ENCODE measurements at regions not wholly inside any gene's neighbourhood (a gene's known extent, or its start where the extent isn't known, plus 50 kb on each side); places are given as distances from the start of the nearest gene placed in this dataset.

DNA sequence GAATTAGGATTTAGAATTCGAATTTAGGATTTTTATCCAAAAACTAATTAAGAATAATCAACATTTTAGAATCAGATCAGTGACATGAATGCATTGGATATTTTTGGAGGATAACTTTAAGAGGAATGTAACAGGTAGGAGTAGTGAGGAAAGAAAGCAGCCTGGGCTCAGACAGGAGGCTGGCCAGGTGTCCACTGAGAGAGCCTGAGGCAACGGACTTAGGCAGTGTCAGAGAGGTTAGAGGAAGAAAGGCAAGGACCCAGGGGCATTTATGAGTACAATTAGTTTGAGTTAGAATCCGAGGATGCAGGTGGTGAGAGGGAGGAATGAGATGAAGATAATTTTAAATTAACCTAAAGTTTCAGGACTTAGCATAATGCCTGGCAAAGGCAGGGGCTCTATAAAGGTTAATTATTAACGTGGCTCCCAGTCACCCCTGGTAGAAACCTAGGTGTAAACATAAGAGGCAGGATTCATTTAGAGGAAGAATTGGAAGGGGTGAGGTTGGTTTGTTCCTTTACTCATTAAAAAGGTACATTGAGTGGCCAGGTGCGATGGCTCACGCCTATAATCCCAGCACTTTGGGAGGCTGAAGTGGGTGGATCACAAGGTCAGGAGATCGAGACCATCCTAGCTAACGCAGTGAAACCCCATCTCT, 507.1 kb downstream of the TMEM182 start:
- Histone ChIP-seq H3K4me1 (ENCODE audit: control insufficient read depth, insufficient read depth, low read length) (no peaks in the 10 kb centered on the region), H3K27ac (ENCODE audit: low read depth, low read length) (no peak overlapping the region), H3K9ac (ENCODE audit: extremely low read depth, low read length, poor library complexity, severe bottlenecking) (no peak overlapping the region), H3K36me3 (ENCODE audit: control insufficient read depth, insufficient read depth, low read length) (no peaks in the 10 kb centered on the region), H3K4me3 (ENCODE audit: low read length) (no peak overlapping the region), H3K9me3 (ENCODE audit: control insufficient read depth, low read length) (peaks cover 17% of the 10 kb centered on the region), H3K27me3 (ENCODE audit: control insufficient read depth, insufficient read depth, low read length, poor library complexity, severe bottlenecking) (no peaks in the 10 kb centered on the region)
- H3K9me3 Mint-ChIP-seq, result peaks cover 25% of the 10 kb centered on the region
- H3K36me3 Mint-ChIP-seq (ENCODE audit: low read depth), result no peaks in the 10 kb centered on the region
- no peak overlapping the region for H3K4me3 Mint-ChIP-seq
- no peak overlapping the region for H3K27ac Mint-ChIP-seq
- WGBS, 2 experiments (ENCODE audit: insufficient coverage in 1 of 2, insufficient read length in 1 of 2), result 89 to 100% methylated on average over 1 to 5 of the region's 8 CpGs
- H3K4me1 Mint-ChIP-seq, result no peaks in the 10 kb centered on the region
- DNase-seq, result no peak
- TF ChIP-seq, protein P1, sequence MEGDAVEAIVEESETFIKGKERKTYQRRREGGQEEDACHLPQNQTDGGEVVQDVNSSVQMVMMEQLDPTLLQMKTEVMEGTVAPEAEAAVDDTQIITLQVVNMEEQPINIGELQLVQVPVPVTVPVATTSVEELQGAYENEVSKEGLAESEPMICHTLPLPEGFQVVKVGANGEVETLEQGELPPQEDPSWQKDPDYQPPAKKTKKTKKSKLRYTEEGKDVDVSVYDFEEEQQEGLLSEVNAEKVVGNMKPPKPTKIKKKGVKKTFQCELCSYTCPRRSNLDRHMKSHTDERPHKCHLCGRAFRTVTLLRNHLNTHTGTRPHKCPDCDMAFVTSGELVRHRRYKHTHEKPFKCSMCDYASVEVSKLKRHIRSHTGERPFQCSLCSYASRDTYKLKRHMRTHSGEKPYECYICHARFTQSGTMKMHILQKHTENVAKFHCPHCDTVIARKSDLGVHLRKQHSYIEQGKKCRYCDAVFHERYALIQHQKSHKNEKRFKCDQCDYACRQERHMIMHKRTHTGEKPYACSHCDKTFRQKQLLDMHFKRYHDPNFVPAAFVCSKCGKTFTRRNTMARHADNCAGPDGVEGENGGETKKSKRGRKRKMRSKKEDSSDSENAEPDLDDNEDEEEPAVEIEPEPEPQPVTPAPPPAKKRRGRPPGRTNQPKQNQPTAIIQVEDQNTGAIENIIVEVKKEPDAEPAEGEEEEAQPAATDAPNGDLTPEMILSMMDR (conservative IDR thresholded peaks at IDR 0.05), result no peak
- H3K27me3 Mint-ChIP-seq (ENCODE audit: insufficient read depth), result no peaks in the 10 kb centered on the region

GRCh38 chr2:103276869-103277268, 515.0 kb downstream of the TMEM182 start:
- no peaks in the 10 kb centered on the region for H3K4me1 Mint-ChIP-seq
- H3K9me3 Mint-ChIP-seq, result peaks cover 21% of the 10 kb centered on the region
- Histone ChIP-seq H3K4me3 (ENCODE audit: low read length) (no peak overlapping the region), H3K9ac (ENCODE audit: extremely low read depth, low read length, poor library complexity, severe bottlenecking) (no peak overlapping the region), H3K9me3 (ENCODE audit: control insufficient read depth, low read length) (peaks cover 19% of the 10 kb centered on the region), H3K27me3 (ENCODE audit: control insufficient read depth, insufficient read depth, low read length, poor library complexity, severe bottlenecking) (no peaks in the 10 kb centered on the region), H3K4me1 (ENCODE audit: control insufficient read depth, insufficient read depth, low read length) (no peaks in the 10 kb centered on the region), H3K36me3 (ENCODE audit: control insufficient read depth, insufficient read depth, low read length) (no peaks in the 10 kb centered on the region), H3K27ac (ENCODE audit: low read depth, low read length) (no peak overlapping the region)
- TF ChIP-seq, protein P1 (conservative IDR thresholded peaks at IDR 0.05), result no peak
- WGBS, 2 experiments (ENCODE audit: insufficient coverage in 1 of 2, insufficient read length in 1 of 2), result 100% methylated on average over 2 of the region's 2 CpGs; no CpG with 5 or more reads in 1 of the 2 experiments
- H3K27me3 Mint-ChIP-seq (ENCODE audit: insufficient read depth), result no peaks in the 10 kb centered on the region
- no peak overlapping the region for H3K27ac Mint-ChIP-seq
- H3K4me3 Mint-ChIP-seq, result no peak overlapping the region
- no peaks in the 10 kb centered on the region for H3K36me3 Mint-ChIP-seq (ENCODE audit: low read depth)
- no peak for DNase-seq

GRCh38 chr2:103284750-103285149, 522.9 kb downstream of the TMEM182 start:
- H3K9ac ChIP-seq (ENCODE audit: extremely low read depth, low read length, poor library complexity, severe bottlenecking), result no peak overlapping the region
- no peaks in the 10 kb centered on the region for H3K4me1 ChIP-seq (ENCODE audit: control insufficient read depth, insufficient read depth, low read length)
- no peak overlapping the region for H3K27ac Mint-ChIP-seq
- no peak for DNase-seq
- 67 to 92% methylated on average over 1 to 4 of the region's 4 CpGs for WGBS, 2 experiments (ENCODE audit: insufficient coverage in 1 of 2, insufficient read length in 1 of 2)
- no peak overlapping the region for H3K4me3 Mint-ChIP-seq
- peaks cover 11% of the 10 kb centered on the region for H3K4me1 Mint-ChIP-seq
- no peaks in the 10 kb centered on the region for H3K36me3 ChIP-seq (ENCODE audit: control insufficient read depth, insufficient read depth, low read length)
- no peaks in the 10 kb centered on the region for H3K36me3 Mint-ChIP-seq (ENCODE audit: low read depth)
- no peaks in the 10 kb centered on the region for H3K27me3 ChIP-seq (ENCODE audit: control insufficient read depth, insufficient read depth, low read length, poor library complexity, severe bottlenecking)
- H3K27ac ChIP-seq (ENCODE audit: low read depth, low read length), result no peak overlapping the region
- TF ChIP-seq, protein P1 (conservative IDR thresholded peaks at IDR 0.05), result peak; percentile 47
- no peaks in the 10 kb centered on the region for H3K9me3 Mint-ChIP-seq
- H3K27me3 Mint-ChIP-seq (ENCODE audit: insufficient read depth), result no peaks in the 10 kb centered on the region
- no peak overlapping the region for H3K4me3 ChIP-seq (ENCODE audit: low read length)
- no peaks in the 10 kb centered on the region for H3K9me3 ChIP-seq (ENCODE audit: control insufficient read depth, low read length)

Measured in endodermal cell (in vitro differentiated cells).